ENCODE measurements at regions not wholly inside any gene's neighbourhood (a gene's known extent, or its start where the extent isn't known, plus 50 kb on each side); places are given as distances from the start of the nearest gene placed in this dataset.

DNA sequence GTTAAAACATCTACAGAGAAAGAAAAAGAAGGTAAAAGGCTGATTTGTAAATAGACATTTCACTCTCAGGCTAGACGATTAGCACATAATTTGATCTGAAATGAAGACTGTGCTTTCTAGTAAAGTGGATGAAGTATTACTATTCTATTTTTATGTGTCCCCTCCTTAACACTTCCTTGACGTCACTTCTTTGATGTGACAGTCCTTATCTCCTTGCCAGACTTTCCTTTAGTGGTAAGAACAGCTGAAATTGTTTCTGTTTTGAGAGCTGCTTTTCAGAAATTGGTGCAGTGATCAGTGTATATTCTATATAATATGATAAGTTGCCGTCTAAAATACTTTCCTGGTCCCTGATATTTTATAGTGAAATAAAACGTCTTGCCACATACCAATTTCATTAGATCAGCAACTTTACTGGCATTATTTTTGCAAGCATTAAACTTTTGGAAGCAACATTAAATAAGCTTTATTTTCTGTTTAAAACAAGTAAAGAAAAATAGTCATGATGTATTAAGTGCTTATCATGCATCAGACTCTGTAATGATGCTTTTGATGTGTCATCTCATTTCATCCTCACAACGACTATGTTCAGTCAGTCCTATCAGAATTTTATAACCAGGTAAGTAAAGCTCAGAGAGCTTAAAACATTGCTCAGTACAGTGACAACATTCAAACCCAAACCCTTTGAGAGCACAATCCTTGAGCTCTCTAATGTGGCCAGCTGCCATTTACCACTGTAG, 210.3 kb upstream of the PCDH9 start:
- TF ChIP-seq, protein P1, sequence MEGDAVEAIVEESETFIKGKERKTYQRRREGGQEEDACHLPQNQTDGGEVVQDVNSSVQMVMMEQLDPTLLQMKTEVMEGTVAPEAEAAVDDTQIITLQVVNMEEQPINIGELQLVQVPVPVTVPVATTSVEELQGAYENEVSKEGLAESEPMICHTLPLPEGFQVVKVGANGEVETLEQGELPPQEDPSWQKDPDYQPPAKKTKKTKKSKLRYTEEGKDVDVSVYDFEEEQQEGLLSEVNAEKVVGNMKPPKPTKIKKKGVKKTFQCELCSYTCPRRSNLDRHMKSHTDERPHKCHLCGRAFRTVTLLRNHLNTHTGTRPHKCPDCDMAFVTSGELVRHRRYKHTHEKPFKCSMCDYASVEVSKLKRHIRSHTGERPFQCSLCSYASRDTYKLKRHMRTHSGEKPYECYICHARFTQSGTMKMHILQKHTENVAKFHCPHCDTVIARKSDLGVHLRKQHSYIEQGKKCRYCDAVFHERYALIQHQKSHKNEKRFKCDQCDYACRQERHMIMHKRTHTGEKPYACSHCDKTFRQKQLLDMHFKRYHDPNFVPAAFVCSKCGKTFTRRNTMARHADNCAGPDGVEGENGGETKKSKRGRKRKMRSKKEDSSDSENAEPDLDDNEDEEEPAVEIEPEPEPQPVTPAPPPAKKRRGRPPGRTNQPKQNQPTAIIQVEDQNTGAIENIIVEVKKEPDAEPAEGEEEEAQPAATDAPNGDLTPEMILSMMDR (IDR thresholded peaks at IDR 0.05): no peak
- Mint-ChIP-seq H3K27ac (no peak overlapping the region), H3K27me3 (ENCODE audit: insufficient read depth) (no peaks in the 10 kb centered on the region), H3K36me3 (ENCODE audit: low read depth) (no peaks in the 10 kb centered on the region), H3K9me3 (peaks cover 36% of the 10 kb centered on the region), H3K4me1 (ENCODE audit: low read depth) (no peaks in the 10 kb centered on the region), H3K4me3 (no peak overlapping the region)
- DNase-seq: no peak

DNA sequence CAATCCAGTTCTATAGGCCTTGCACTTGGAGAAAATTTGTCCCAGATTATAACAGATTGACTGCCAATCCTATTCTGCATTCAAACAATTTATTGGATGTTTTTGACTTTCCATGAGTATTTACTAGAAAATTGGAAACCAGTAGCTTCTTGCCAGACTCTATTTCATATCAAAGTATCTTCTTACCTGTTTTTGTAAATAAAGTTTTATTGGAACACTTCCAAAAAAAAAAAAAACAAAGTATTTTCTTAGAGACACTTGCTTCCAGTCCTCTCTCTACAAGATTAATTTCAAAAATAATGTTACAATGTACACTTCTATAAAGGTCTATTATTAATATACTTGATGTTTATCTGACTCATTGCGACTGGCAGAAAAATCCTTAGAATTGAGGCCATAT, 209.2 kb upstream of the PCDH9 start:
- Mint-ChIP-seq H3K9me3 (peaks cover 36% of the 10 kb centered on the region), H3K4me1 (ENCODE audit: low read depth) (no peaks in the 10 kb centered on the region), H3K4me3 (no peak overlapping the region), H3K27me3 (ENCODE audit: insufficient read depth) (no peaks in the 10 kb centered on the region), H3K36me3 (ENCODE audit: low read depth) (no peaks in the 10 kb centered on the region), H3K27ac (no peak overlapping the region)
- TF ChIP-seq, protein P1 (IDR thresholded peaks at IDR 0.05): no peak
- DNase-seq: no peak

DNA sequence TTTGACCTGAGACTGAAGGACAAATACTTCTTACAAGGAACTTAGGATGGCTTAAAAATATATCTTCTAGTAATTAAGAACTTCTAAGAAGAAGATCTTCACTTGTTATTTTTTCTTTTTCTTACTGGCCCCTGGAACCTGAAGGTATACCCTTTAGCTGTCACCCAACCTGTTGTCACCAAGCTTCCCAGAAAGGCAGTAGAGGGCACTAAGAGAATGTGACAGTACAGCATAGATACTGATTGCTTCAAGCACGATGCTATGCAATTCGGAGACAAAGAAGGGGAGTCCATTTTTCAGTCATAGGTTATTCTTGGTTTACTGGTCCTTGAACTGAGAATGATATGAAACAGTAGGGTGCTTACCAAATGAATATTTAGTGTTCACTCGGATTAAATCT, 208.3 kb upstream of the PCDH9 start:
- H3K27ac Mint-ChIP-seq: no peak overlapping the region
- H3K4me1 Mint-ChIP-seq (ENCODE audit: low read depth): no peaks in the 10 kb centered on the region
- no peak for DNase-seq
- peaks cover 32% of the 10 kb centered on the region for H3K9me3 Mint-ChIP-seq
- TF ChIP-seq, protein P1 (IDR thresholded peaks at IDR 0.05): no peak
- no peaks in the 10 kb centered on the region for H3K36me3 Mint-ChIP-seq (ENCODE audit: low read depth)
- H3K4me3 Mint-ChIP-seq: no peak overlapping the region
- H3K27me3 Mint-ChIP-seq (ENCODE audit: insufficient read depth): no peaks in the 10 kb centered on the region

- no peak overlapping the region for H3K4me3 Mint-ChIP-seq
- H3K27me3 Mint-ChIP-seq (ENCODE audit: insufficient read depth): no peaks in the 10 kb centered on the region
- TF ChIP-seq, protein P1 (IDR thresholded peaks at IDR 0.05): no peak
- H3K9me3 Mint-ChIP-seq: peaks cover 21% of the 10 kb centered on the region
- no peaks in the 10 kb centered on the region for H3K4me1 Mint-ChIP-seq (ENCODE audit: low read depth)
- DNase-seq: no peak
- H3K27ac Mint-ChIP-seq: no peak overlapping the region
- H3K36me3 Mint-ChIP-seq (ENCODE audit: low read depth): no peaks in the 10 kb centered on the region
Measured at GRCh38 chr13:67437244-67437643, 207.1 kb upstream of the PCDH9 start.

DNA sequence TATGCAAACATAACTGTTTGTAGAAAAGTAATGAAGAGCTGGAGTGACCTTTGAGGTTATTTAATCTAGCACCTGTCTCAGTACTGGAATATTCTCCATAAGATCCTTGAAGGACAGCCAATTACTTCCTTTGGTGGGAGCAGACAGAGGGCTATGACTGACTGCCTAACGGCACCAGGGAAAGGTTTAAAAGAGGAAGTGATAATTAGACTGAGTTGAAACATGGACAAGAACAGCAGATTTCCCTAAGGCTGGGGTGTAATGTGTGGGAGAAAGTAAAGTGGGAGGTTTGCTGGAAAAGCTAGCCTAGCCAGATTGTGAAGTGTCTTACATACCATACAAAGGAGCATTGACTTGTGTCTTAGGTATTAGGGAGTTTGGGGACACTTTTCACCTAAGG, 191.3 kb upstream of the PCDH9 start:
- H3K36me3 Mint-ChIP-seq (ENCODE audit: low read depth): no peaks in the 10 kb centered on the region
- H3K9me3 Mint-ChIP-seq: peaks cover 5% of the 10 kb centered on the region; the same call in 1 of the 2 replicates
- no peak overlapping the region for H3K4me3 Mint-ChIP-seq
- H3K4me1 Mint-ChIP-seq (ENCODE audit: low read depth): no peaks in the 10 kb centered on the region
- H3K27ac Mint-ChIP-seq: no peak overlapping the region
- no peak for DNase-seq
- H3K27me3 Mint-ChIP-seq (ENCODE audit: insufficient read depth): no peaks in the 10 kb centered on the region; the same call in 1 of the 2 replicates
- TF ChIP-seq, protein P1 (IDR thresholded peaks at IDR 0.05): no peak
